Glutamatergic neuron (in vitro differentiated cells): ENCODE measurements at regions not wholly inside any gene's neighbourhood (a gene's known extent, or its start where the extent isn't known, plus 50 kb on each side); places are given as distances from the start of the nearest gene placed in this dataset.
"Not testable (repeated sequence)": the region's sequence is repeated elsewhere in the genome, so short reads cannot be mapped to it uniquely, and the experiment has no call there.

ENCODE experiments used
- DNase-seq: peaks from one replicate; pipeline ENCODE4 v3.0.0; 2022
- H3K27ac Mint-ChIP-seq: one replicate; pipeline ENCODE4 v1.8.0; 2020; ENCODE audit warnings: mild to moderate bottlenecking, mixed read lengths, inconsistent platforms; ENCODE audit not compliant: unreplicated experiment
- H3K27me3 Mint-ChIP-seq: one replicate; pipeline ENCODE4 v1.8.0; 2020; ENCODE audit warnings: mild to moderate bottlenecking, moderate library complexity, mixed read lengths, inconsistent platforms; ENCODE audit not compliant: unreplicated experiment
- H3K36me3 Mint-ChIP-seq: one replicate; pipeline ENCODE4 v1.8.0; 2020; ENCODE audit warnings: mild to moderate bottlenecking, mixed read lengths, inconsistent platforms; ENCODE audit not compliant: unreplicated experiment
- H3K4me1 Mint-ChIP-seq: one replicate; pipeline ENCODE4 v1.8.0; 2020; ENCODE audit warnings: mild to moderate bottlenecking, low read depth, mixed read lengths, inconsistent platforms; ENCODE audit not compliant: unreplicated experiment
- H3K4me3 Mint-ChIP-seq: one replicate; pipeline ENCODE4 v1.8.0; 2020; ENCODE audit warnings: mild to moderate bottlenecking, mixed read lengths, inconsistent platforms; ENCODE audit not compliant: unreplicated experiment
- H3K9me3 Mint-ChIP-seq: one replicate; pipeline ENCODE4 v1.8.0; 2020; ENCODE audit warnings: mild to moderate bottlenecking, moderate library complexity, mixed read lengths, inconsistent platforms; ENCODE audit not compliant: unreplicated experiment
- TF ChIP-seq, protein P1 (sequence below): fragments of 200-600 bp; sonication (generic); IDR thresholded peaks from one replicate; pipeline ENCODE4 v1.5.0; 2021; ENCODE audit not compliant: partially characterized antibody, unreplicated experiment

DNA sequence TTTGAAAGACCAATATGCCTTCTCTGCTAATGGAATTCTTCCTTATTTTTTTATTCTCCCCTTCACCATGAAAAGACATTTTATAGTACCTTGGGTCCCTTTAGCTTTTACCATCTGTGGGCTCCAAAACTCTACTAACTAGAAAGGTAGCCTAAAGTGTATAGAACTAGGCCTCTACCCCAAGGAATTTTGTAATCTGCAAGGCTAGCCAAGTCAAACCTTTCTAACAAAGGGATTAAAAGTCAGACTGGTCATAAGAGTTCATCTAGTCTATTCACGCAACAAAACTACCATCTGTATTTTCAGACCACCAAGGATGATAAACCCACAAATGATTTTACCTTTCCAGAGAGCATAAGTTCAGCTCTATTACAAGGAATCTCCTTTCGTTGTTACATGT lies 189.5 kb upstream of the DCAF8L1 start:
- no peak overlapping the region for H3K4me3 Mint-ChIP-seq
- TF ChIP-seq, protein P1, sequence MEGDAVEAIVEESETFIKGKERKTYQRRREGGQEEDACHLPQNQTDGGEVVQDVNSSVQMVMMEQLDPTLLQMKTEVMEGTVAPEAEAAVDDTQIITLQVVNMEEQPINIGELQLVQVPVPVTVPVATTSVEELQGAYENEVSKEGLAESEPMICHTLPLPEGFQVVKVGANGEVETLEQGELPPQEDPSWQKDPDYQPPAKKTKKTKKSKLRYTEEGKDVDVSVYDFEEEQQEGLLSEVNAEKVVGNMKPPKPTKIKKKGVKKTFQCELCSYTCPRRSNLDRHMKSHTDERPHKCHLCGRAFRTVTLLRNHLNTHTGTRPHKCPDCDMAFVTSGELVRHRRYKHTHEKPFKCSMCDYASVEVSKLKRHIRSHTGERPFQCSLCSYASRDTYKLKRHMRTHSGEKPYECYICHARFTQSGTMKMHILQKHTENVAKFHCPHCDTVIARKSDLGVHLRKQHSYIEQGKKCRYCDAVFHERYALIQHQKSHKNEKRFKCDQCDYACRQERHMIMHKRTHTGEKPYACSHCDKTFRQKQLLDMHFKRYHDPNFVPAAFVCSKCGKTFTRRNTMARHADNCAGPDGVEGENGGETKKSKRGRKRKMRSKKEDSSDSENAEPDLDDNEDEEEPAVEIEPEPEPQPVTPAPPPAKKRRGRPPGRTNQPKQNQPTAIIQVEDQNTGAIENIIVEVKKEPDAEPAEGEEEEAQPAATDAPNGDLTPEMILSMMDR = no peak
- no peaks in the 10 kb centered on the region for H3K4me1 Mint-ChIP-seq
- no peak for DNase-seq
- no peaks in the 10 kb centered on the region for H3K9me3 Mint-ChIP-seq
- no peaks in the 10 kb centered on the region for H3K27me3 Mint-ChIP-seq
- no peak overlapping the region for H3K27ac Mint-ChIP-seq
- no peaks in the 10 kb centered on the region for H3K36me3 Mint-ChIP-seq

DNA sequence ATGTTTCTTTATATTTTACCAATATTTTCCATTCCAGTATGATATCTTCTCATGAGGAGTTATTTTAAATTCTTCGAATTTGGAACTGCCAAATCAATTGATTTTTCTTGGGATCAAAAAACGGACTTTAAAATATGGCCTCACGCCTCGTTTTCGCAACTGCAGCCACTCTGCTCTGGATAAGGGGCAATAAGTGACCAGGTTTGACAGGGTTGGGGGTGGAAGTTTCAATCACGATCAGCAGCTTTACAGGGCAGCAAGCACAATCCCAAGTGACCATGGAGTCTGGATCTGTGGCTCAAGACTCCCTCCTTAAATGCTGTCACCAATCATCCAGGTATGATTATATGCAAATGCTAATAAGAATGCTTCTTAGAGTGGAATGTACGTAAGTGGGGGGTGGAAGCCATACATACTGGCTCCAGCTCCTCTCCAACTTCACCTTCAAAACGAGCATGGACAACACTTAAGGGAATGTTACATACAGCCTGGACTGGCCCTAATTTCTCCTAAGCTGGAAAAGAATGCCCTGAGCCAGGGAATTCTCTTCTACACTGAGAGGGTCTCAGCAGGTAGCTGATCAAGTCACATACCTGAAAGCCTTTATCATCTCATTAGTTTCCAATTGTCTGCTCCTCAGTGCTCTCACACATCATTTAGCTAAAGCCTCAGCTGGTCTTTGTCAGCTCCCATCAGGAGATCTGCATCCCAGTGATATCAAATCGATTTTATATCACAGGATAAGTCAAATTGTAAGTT lies 176.9 kb upstream of the DCAF8L1 start:
- Mint-ChIP-seq H3K4me3 (no peak overlapping the region), H3K27ac (no peak overlapping the region), H3K9me3 (no peaks in the 10 kb centered on the region), H3K27me3 (no peaks in the 10 kb centered on the region), H3K36me3 (no peaks in the 10 kb centered on the region), H3K4me1 (no peaks in the 10 kb centered on the region)
- TF ChIP-seq, protein P1 = no peak
- DNase-seq = no peak

DNA sequence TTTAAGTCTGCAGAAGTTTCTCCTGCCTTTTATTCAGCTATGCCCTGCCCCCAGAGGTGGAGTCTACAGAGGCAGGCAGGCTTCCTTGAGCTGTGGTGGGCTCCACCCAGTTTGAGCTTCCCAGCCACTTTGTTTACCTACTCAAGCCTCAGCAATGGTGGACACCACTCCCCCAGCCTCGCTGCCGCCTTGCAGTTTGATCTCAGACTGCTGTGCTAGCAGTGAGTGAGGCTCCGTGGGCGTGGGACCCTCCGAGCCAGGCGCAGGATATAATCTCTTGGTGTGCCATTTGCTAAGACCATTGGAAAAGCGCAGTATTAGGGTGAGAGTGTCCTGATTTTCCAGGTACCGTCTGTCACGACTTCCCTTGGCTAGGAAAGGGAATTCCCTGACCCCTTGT lies 171.0 kb upstream of the DCAF8L1 start:
- not testable (repeated sequence) for H3K4me3 Mint-ChIP-seq

DNA sequence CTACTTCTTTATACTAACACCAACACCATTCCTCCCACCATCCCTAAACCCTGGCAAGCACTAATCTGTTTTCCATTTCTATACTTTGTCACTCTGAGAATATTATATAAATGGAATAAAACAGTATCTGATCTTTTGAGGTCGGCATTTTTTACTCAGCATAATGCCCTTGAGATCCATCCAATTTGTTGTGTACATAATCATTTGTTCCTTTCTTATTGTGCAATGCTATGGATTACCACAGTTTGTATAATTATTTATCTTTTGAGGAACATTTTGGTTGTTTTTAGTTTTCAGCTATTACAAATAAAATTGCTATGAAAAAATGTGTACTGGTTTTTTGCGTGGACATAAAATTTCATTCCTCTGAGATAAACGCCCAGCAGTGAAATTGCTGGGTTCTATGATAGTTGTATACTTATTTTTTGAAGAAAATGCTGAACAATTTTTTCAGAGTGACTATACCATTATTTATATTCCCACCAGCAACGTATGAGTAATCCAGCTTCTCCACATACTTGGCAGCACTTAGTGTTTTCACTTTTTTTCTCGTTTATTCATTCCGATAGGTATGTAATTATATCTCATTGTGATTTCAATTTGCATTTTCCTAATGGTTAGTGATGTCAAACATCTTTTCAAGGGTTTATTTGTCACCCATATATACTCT lies 154.3 kb upstream of the DCAF8L1 start:
- no peak overlapping the region for H3K27ac Mint-ChIP-seq
- no peak overlapping the region for H3K4me3 Mint-ChIP-seq

More for the DNA sequence above, 171.0 kb upstream of the DCAF8L1 start:
- H3K4me1 Mint-ChIP-seq, DNase-seq, H3K9me3 Mint-ChIP-seq, H3K27ac Mint-ChIP-seq, H3K27me3 Mint-ChIP-seq, H3K36me3 Mint-ChIP-seq: not testable (repeated sequence)

DNA sequence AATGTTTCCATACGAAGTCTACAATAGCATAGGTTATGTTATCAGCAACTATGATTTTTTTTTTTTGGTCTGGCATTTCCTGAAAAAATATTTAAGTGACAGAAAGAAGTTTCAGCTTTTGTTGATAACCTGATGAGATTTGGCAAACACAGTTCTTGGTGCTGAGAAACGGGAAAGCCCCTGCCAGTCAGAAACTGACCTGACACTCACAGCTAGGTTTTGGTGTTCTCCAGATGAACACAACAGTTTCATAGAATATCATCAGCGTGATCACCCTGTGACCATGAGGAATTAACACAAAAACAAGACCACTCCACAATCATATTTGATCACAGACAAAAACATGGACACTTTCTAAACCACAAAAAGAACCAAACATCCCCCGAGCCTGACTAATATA lies 152.5 kb upstream of the DCAF8L1 start:
- no peak overlapping the region for H3K4me3 Mint-ChIP-seq
- TF ChIP-seq, protein P1 = no peak
- no peaks in the 10 kb centered on the region for H3K27me3 Mint-ChIP-seq
- no peak overlapping the region for H3K27ac Mint-ChIP-seq
- DNase-seq = no peak
- no peaks in the 10 kb centered on the region for H3K36me3 Mint-ChIP-seq
- H3K4me1 Mint-ChIP-seq = no peaks in the 10 kb centered on the region
- H3K9me3 Mint-ChIP-seq = no peaks in the 10 kb centered on the region

More for the DNA sequence above, 154.3 kb upstream of the DCAF8L1 start:
- Mint-ChIP-seq H3K27me3 (no peaks in the 10 kb centered on the region), H3K4me1 (no peaks in the 10 kb centered on the region), H3K9me3 (no peaks in the 10 kb centered on the region), H3K36me3 (no peaks in the 10 kb centered on the region)
- DNase-seq = no peak
- TF ChIP-seq, protein P1 = no peak
